NCI-H1105 (cell line): ENCODE measurements at regions not wholly inside any gene's neighbourhood (a gene's known extent, or its start where the extent isn't known, plus 50 kb on each side); places are given as distances from the start of the nearest gene placed in this dataset.
A peak's percentile ranks its signal among the peaks of the same experiment; 100 is the strongest.

ENCODE experiments used
- DNase-seq: peaks from one replicate; lab custom pipeline; 2025; lab: John Stamatoyannopoulos, UW

GRCh38 chr1:79842811-79843210 is 836.3 kb upstream of the ADGRL4 start:
- DNase-seq = no peak

DNA sequence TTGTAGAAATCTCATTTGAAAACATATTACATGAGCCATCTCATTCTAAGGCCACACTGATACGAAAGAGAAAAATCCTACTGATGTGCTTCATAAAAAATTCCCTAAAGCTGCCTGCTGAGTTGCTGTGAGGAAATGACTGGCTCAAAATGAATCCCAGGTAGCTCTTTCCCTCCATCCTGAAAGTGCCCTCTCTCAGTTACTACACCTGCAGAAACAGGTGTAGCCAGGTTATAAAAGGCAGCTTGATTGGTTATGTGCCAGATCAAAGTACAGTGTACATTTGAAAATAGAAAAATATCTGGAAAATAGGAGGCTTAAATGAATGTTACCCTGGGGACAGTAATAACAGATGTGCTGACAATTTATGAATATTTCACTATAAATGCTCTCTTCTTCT is 833.4 kb upstream of the ADGRL4 start:
- peak; percentile 9 for DNase-seq

- no peak for DNase-seq
These were observed 820.9 kb upstream of the ADGRL4 start for GRCh38 chr1:79827446-79827845.

DNA sequence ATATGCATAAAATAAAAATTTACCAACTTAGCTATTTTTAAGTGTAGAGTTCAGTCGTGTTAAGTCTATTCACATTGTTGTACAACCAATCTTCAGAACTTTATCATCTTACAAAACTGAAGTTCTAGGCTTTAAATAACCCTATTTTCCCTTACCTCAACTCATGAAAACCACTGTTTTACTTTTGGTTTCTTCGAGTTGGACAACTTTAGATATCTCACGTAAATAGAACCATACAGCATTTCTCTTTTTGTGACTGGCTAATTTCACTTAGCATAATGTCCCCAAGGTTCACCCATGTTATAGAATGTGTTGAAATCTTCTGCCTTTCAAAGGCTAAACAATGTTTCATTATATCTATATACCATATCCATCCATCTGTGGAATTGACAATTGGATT is 819.0 kb upstream of the ADGRL4 start:
- no peak for DNase-seq

GRCh38 chr1:79822053-79822452 is 815.5 kb upstream of the ADGRL4 start:
- DNase-seq = no peak

GRCh38 chr1:79819140-79819539 is 812.6 kb upstream of the ADGRL4 start:
- DNase-seq = no peak

- no peak for DNase-seq
These were observed 810.6 kb upstream of the ADGRL4 start for GRCh38 chr1:79817031-79817560.

- DNase-seq = no peak
These were observed 808.6 kb upstream of the ADGRL4 start for GRCh38 chr1:79815115-79815514.

DNA sequence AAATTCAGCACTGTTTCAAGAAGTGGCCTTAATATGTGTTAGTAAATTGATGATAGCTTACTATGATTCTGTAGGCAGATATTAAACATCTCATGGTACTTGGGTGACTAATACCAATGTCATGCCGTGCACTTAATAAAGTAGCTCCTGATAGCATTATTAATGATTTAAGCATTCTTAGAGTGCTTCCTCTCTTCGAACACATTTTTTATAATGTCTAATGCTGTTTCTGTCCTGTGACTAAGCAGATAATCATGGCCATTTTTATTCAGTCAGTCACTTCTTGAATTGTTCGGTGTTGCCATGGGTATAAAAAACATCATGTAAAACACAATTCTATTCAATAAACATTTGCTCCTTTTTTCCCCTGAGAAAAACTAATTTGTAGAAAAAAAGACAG is 804.6 kb upstream of the ADGRL4 start:
- DNase-seq = no peak

GRCh38 chr1:79808816-79809475 is 802.4 kb upstream of the ADGRL4 start:
- no peak for DNase-seq

DNA sequence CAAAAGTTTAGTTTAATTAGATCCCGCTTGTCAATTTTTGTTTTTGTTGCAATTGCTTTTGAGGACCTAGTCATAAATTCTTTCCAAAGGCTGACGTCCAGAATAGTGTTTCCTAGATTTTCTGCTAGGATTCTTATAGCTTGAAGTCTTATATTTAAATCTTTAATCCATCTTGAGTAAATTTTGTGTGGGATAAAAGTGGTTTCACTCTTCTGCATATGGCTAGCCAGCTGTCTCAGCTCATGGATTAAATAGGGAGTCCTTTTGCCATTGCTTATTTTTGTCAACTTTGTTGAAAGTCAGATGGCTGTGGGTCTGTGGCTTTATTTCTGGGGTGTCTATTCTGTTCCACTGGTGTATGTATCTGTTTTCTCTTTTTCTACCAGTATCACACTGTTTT is 801.3 kb upstream of the ADGRL4 start:
- no peak for DNase-seq

DNA sequence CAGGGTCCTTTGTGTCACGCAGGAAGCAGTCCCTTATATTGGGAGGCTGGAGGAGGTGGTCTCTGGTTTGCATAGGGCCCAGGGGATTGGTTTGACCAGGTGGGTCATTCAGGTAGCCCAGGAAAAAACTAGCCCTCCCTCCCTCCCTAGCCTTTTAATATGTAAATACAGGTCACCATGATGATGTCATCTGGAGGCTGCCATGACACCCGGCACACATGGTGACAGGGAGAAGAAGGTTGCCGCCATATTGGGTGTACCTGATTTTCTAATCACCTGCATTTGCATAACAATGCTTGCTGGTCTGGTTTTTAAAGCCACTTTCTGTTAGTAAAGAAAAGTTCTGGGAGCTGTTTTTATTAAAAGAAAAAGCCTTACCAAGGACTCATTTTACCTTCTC is 791.0 kb upstream of the ADGRL4 start:
- DNase-seq = no peak

GRCh38 chr1:79796434-79796833 is 789.9 kb upstream of the ADGRL4 start:
- no peak for DNase-seq

- DNase-seq = no peak
These were observed 785.8 kb upstream of the ADGRL4 start for GRCh38 chr1:79792219-79792930.

DNA sequence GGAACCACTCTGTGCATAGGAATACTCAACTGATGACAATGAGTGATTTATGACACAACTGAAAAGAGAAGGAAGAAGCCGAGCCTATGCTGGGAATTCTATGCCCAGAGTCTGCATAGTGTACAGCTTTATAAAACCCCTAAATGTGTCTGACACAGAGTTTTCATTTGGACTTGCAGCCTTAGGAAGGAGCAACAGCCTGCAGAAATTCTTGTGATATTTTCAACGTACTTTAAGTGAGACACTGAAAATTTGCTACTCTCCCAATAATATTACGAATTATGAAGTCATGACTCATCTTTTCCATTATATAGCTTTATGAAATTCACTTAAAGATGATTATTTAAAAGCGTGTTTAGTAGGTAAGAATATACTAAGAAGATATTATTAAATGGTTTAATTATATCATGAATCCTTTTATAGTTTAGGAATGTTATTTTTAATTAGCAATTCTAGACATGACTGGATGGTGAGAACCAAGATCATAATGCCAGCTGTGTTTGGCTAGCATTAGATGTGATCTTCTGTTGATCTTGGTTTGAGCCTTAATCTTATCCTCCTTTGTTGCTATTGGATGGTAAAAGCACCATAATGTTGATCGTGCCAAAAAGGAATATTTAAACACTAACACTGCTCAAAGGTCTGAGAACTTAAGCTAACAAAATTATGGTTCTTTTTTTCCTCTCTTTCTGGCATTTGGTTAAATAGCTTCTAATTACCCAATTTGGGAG is 785.1 kb upstream of the ADGRL4 start:
- no peak for DNase-seq

DNA sequence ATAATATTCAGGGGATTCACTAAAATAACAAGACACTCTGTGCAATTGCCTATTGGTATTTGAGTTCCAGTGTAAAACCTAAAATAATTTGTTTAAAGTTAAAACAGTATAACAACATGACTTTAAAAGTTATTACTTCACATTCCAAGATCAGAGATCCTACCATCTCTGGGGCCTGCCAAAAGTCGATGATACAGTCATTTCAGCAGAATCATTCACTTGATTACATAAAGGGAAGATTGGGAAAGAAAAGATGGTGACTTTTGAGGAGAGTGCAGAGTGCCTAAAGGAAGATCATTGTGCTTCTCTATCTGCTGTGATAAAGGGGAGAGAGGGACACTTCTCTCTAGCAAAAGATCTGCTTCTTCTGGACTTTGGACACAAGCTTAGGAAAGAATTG is 784.4 kb upstream of the ADGRL4 start:
- DNase-seq = no peak

DNA sequence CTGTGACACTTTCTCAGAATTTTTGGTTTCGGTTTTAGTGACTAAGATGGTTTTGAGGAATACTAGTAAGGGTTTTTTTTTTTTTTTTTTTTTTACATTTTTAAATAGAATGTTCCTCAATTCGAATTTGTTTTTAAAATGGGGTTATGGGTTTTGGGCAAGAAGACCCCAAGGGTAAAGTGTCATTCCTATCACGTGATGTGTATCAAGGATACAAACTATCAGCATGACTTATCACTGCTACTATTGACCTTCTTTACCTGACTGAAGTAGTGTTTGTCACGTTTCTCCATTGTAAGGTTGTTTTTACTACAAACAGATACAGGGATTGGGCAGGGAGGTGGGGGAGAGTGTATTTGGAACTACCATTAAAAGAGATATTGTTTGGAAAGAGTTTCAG is 781.1 kb upstream of the ADGRL4 start:
- DNase-seq = no peak

DNA sequence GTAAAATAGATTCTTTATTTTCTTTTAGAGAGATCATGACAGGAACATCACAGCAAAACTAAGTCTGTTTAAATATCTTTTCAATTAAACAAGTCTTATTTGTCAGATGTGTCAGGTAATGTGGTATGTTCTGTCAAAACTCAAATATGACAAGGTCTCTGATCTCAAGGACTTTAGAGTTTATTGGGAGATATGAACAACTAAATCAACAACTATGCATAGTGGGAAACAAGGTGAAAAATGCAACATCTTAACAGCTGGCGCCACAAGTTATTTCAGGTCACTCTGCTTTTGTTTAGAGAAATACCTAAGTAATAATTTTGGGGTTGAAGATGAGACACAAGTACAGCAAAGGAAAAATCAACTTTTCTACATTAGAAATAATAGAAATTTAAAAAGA is 779.4 kb upstream of the ADGRL4 start:
- no peak for DNase-seq

- no peak for DNase-seq
These were observed 779.0 kb upstream of the ADGRL4 start for GRCh38 chr1:79785561-79785960.

DNA sequence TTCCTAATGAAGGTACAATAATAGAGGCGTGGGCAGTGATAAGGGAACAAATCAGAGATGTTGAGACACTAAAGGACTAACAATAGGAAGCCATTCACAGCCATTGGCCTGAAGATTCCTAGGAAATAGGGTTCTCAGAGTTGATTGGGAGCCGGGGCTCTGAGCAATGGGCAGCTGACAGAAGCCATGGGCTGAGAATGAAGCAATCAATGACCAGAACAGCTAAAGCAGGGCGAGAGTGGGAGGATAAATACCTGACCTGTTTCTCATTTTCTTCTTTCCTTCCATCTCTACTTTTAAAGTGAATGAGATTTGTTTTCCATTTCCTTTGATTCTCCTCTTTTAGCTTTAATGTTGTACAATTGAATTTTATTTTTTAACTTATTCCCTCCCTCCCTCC is 774.7 kb upstream of the ADGRL4 start:
- no peak for DNase-seq

DNA sequence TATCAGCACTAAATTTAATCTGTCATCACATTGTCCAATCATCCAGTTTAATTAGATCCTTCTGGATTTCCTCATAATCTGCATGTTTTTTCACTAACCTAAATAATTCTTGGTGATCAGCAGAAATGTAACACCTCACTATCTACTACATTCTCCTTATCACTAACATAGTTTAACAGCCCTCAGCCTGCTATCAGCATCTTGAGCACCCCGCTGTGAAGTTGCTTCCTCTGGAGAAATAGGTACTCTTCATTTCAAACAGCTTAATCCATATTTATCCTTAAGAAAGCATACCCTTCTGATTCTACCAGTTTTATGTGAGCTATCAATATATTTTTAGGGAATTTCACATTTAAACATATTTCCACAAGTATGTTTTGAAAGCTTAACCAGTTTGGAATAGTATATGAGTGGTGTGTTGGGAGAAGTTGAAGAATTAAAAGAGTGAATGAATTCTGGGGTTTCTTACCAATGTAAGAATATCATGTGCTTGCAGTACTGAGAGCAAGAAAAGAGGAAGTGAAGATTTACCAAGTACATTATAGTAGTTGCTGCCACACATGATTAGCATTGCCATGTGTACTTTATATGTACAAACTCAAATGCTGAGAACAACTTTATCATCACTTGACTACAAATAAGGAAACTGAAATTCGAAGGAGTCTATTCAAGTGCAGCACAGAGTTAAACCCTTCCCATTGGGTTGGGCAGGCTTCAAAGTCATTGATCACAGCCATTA is 771.1 kb upstream of the ADGRL4 start:
- no peak for DNase-seq

- no peak for DNase-seq
These were observed 768.9 kb upstream of the ADGRL4 start for GRCh38 chr1:79775402-79775801.
